ENCODE measurements at regions not wholly inside any gene's neighbourhood (a gene's known extent, or its start where the extent isn't known, plus 50 kb on each side); places are given as distances from the start of the nearest gene placed in this dataset.

DNA sequence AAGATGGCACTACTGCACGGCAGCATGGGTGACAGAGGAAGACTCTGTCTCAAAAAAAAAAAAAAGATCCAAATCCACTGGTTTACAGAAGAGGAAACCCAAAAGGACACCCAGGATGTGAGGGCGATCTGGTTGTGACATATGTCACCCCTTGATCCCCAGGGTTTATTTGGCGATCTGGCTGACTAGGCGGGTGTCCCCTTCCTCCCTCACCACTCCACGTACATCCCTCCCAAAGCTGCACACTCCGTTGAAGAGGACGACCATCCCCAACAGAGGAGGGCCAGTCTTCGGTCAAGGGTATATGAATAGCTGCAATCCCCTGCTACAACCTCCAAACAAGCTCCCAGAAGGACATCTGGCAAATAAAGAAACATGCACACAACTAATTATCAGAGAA is 111.6 kb downstream of the HTR5A start:
- no peak for DNase-seq (ENCODE audit: low read depth in 2 of 2)

DNA sequence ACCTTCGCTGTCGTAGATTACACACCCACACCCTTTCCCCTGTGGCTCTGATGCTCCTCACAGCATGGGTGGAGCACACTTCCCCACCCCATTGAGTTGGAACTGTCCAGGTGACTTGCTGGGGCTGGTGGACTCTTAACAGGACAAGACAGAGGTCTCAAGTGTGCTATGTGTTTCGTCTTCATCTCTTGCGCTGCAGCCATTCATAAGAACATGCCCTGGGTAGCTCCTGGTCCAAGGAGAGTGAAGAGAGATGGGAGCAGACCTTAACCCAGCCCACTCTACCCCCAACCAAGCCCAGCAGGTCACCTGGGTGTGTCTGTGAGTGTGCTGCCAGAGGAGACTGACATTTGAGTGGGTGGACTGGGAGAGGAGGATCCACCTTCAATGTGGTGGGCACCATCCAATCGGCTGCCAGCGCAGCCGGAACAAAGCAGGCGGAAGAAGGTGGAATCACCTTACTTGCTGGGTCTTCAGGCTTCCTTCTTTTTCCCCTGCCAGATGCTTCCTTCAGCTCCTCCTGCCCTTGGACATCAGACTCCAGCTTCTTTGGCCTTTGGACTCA is 112.4 kb downstream of the HTR5A start:
- no peak for DNase-seq (ENCODE audit: low read depth in 2 of 2)

DNA sequence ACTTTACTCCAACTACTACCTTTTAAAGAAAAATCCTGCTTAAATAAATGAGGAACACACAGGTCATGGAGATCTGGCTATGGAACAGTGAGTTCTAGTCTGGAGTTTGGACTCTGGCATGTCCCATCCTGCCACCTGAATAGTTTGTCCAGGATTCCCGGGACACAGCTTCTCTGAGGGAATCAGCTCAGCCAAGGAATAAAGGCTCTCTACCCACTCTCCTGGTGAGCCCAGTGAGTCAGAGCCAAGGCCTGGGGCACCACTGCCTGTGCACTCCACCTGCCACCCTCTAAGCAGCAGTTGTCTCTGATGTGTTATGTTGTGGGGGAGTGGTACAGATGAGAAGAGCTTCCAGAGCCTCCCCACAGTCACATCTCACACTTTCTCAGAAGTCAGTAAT is 113.5 kb downstream of the HTR5A start:
- no peak for DNase-seq (ENCODE audit: low read depth in 2 of 2)

DNA sequence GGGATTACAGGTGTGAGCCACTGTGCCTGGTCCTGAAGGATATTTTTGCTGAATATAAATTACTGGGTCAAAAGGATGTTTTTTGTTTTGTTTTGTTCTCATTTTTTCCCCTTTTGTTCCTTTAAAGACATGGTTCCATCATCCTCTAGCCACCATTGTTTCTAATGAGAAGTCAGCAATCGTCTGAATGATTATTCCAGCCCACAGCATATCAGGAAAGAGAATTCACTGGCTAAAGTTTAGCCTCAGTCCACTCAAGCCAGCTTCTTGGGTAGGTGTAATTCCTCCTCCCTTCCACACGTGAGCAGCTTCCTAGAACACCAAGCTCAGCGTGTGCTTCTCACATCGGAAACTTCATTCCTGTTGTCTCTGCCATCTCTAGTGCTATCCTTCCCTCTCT is 112.8 kb upstream of the INSIG1 start:
- DNase-seq (ENCODE audit: low read depth in 2 of 2), result no peak

DNA sequence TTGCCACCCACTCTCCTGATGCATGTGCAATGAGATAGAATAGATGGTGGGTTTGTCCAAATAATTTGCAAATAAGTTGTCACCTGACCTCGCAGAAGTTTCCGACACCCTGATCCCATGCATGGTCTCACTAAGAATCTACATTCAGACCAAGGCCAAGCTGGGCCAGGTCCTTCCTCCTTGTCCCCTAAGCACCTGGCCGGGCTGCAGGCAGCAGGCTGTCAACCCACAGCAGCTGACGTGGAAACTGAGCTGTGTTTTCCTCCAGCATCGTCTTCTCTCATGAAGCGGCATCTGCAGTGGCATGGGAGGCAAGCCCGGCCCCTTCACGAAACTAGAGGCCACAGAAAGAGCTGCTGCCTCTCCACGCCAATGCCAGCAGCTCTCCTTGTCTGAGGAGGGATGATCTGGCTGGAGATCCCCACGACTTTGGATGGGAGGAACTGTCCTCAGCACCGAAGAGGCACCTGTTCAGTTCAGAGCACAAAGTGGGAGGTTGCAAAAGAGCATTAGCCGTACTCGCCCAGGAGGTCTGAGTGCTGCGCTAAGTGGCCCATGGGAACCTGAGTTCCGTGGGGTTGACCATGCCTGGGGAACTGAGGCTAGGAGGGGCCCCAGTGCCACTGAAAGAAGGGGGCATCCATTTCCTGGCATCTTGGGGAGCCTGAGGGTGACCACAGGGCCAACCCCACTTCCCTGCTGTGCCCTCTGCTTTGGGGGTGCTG is 110.5 kb upstream of the INSIG1 start:
- no peak for DNase-seq (ENCODE audit: low read depth in 2 of 2)

DNA sequence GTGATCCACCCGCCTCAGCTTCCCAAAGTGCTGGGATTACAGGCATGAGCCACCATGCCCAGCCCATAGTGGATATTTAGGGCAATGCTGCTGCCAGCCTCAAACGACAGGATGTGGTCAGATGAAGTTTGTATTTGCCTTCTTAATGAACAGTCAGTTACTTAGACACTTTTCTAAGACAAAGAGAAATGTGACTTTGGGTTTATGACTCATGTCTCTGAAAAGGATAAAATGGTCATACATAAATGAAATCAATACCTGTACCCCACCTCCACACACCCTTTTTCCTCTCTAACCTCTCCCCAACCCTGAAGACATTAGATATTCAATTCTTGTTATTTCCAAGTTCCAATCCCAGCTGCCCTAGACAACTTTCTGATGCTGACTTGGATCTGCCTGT is 109.3 kb upstream of the INSIG1 start:
- no peak for DNase-seq (ENCODE audit: low read depth in 2 of 2)

DNA sequence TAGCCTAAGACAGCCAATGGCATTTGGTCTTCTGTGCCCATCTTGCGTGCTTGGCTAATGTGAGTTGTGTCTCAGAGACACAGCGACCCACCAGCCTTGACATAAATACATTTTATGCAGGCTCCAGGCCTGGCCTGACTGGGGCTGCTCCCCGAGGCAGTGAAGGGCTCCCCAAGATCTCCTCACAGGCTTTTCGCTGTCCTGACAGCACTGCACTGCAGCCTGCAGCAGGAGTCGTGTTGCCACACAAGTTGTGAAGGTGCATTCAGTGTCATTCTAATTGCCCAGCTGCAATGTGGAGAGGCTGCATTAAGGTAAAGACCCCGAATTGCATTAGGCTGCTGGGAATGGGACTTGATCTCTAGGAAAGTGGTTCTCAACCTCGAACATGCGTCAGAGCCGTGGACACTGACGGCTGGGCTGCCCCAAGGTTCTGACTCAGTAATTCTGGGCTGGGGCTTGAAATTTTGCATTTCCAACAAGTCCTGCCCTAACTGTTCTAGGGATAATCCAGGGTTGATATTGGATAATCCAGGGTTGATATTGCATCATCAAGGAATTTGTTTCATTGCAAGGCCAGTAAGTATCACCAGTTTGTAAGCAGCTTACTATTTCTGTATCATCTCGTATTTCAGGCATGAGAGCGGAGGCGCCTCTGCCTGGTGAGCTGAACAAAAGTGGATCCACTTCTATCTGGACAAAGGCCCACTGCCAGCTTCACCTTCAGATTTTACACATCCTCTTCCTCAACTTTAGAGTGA is 108.7 kb upstream of the INSIG1 start:
- no peak for DNase-seq (ENCODE audit: low read depth in 2 of 2)

DNA sequence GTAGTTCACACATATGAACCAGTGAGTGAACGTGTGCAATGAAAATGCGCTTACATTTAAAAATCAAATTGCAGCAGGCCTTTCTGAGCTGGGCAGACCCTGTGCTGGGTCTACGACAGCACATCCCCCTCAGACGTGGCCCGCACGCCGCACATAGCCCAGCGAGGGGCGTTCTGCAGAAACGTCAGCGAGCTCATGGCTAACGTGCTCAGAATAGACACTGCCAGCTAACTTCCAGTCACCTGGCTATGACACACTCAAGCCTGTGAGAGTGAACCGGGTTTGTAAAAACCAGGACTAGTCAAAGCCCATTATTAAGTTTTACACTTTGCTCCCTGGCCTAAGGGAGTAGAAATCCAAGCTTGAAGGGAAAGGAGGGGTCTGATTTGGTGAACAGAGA is 108.1 kb upstream of the INSIG1 start:
- DNase-seq (ENCODE audit: low read depth in 2 of 2), result no peak

DNA sequence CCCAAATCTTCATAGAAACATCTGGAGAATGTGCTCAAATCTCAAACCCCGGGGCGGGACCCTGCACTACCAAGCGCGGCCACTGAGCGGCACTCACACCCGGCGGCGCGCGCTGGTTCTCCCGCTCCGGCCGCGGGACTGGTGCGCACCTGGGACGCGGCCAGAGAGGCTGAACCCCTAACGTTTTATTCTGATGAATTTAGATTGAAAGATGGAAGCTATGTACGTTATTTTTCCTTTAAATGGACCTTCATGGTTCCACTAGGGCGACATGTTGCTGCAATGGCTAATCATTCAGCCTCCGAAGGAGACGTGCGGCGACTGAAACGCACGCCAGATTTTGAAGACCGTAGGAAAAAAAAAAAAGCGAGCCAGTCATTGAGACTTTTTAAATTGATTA is 107.0 kb upstream of the INSIG1 start:
- DNase-seq (ENCODE audit: low read depth in 2 of 2), result peak; percentile 62 to 67

DNA sequence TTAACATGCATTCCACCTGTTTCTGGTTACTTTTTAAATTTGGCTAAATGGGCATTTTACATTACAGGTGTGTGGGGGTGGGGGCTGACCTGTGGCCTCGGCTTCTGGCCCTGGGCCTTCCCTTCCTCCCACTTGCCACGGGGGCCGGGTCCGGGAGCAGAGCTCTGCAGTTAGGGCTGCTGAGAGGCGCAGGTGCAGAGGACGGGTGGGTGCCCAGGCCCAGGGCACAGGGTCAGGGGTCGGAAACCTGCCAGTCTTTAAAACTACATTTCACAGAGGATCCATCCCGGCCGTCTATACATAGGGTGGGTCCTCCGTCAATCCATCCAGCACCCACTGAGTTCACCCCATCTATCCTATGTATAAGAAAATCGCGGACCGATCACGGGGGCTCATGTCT is 106.5 kb upstream of the INSIG1 start:
- DNase-seq (ENCODE audit: low read depth in 2 of 2), result no peak

DNA sequence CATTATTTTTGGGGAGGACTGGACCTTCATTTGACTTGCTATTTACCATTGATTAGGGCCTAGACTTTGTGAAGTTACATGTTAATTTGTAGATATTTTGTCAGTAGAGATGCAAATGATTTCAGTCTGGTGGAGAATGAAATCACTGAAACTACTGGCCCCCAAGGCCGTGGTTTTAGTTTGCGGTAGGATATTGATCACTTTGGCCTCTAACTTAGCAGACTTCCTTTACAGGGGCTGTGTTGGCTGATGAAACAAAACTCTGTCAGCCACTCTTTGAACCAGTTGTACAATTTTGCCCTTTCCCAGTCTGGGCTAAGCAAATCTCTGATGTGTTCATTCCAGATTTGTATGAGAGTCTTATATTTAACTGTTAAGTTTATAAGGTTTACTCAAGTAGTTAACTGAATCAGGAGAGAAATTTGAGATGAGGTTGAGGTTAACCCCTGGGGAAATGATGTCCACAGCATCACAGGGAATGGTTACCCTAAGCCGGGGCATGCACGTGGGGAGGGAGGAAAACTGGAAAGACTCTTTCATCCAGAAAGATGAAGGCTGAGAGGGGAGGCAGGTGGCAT is 105.7 kb upstream of the INSIG1 start:
- DNase-seq (ENCODE audit: low read depth in 2 of 2), result no peak

DNA sequence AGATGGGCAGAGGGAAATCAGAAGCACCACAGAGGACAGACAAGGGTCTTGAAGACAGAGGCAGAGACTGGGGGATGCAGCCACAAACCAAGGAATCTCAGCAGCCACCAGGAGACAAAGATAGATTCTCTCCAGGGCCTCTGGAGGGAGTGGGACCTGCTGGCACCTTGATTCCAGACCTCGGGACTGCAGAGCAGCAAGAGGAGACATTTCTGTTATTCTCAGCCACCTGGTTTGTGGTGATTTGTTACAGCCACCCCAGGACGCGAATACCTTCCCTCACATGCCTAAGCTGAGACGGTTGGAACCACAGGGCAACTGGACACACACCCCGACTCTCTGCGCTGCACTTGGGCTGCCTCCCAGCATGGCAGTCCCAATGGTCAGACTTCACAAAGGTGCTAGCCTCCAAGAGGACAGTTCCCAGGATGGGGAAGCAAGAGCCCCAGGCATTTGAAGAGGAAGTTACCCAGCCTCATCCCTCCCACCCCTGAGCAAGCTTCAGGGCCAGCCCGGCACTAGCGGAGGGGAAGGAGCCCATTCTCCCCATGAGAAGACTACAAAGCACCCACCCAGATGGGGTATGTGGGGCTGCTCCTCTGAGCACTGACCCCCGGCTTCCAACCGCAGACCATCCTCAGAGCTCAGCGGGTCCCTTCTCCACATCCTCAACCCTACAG is 104.6 kb upstream of the INSIG1 start:
- no peak for DNase-seq (ENCODE audit: low read depth in 2 of 2)

DNA sequence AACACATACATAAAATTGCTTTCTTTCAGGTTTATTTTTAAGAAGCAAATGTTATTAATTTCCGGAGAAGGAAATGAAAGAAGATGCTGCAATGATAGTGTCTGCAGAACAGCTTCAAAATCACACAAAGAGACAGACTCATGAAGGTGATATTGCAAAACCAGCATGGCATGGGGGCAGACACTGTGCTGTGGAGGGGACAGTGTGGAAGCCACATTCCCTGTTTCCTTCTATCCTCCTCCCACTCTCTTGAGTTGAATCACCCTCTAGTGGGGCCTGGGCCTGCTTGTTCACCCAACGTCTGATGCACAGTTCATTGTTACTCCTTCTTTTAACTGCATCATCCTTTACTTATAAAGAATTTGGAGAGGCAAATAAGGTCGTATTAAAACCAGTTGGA is 104.0 kb upstream of the INSIG1 start:
- no peak for DNase-seq (ENCODE audit: low read depth in 2 of 2)

DNA sequence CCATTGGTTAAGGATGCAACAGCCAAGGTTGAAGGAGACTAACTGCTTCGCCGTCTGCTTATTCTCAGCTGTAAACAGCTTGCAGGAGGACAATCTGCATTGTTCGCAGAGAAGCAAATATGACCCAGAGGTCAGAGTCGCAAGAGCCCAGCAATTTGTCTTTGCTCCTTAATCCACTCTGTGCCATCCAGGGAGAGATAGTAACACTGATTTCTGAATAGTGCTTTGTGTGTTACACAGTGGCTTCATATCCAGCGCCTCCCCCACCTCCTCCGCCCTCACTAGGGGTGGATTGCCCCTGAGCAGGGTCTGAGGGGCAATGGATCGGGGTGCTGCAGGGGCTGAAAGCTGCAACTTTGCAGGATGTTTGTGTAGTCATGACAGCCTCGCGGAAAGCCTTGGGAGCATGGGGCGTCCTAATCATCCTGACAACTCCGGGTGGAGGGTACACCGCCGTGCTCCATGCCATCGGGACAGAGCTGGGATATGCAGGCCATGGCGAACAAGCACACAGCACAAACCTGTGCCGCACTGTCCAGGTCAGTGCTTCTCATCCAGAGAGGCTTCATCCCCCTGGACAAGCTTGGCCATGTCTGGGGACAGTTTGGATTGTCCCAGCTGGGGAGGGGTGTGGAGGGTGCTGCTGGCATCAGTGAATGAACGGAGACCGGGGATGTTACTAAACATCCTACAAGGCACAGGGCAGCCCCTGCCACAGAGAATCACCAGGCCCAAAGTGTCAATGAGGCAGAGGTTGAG is 103.1 kb upstream of the INSIG1 start:
- DNase-seq (ENCODE audit: low read depth in 2 of 2), result no peak

DNA sequence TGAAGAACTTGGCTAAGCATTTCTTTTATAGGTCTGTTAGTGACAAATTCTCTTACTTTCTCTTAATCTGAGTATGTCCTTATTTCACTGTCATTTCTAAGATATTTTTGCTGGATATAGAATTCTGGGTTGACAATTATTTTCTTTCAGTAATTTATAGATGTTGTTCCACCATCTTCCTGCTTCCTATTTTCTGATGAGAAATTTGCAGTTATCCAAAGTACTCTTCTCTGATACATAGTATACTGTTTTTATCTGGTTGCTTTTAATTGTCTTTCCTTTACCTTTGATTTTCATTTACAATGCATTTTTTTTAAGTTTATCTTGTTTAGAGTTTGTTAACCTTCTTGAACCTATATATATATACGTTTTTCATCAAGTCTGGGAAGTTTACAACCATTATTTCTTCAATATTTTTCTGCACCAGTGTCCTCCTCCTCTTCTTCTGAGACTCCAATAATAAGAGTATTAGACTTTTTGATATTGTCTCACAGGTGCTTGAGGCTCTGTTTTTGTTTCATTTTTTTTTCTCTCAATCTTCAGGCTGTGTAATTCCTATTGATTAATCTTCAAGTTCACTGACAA is 101.6 kb upstream of the INSIG1 start:
- no peak for DNase-seq (ENCODE audit: low read depth in 2 of 2)

DNA sequence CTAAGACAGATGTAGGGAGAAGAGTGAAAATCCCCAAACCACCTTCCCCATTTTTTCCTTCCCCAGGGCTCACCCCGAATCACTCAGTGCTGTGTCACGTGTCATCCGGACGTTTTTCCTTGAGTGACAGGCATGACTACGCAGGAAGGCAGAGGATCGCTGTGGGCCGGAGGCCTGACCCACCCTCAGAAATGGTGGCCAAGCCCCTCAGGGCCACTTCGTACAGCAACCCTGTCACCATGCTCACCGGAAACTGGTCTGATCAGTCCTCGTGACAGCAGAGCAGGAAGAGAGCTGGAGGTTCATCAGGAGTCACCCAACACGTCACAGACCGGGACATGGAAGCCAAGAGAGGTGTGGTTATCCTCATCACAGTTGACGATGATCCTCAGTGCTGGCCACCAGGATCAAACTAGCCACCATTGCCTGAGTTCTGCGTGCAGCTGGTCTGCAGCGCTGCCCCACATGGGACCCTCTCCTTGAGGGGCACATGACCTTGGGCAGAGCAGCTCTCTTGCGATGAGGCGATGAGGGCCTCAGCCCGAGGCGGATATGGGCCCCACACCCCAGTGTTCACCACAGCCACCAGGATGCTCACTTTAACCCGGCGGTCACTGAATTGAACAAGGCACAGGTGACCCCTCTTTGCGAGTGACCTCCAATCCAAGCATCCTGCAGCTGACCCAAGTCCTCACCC is 99.3 kb upstream of the INSIG1 start:
- no peak for DNase-seq (ENCODE audit: low read depth in 2 of 2)

DNA sequence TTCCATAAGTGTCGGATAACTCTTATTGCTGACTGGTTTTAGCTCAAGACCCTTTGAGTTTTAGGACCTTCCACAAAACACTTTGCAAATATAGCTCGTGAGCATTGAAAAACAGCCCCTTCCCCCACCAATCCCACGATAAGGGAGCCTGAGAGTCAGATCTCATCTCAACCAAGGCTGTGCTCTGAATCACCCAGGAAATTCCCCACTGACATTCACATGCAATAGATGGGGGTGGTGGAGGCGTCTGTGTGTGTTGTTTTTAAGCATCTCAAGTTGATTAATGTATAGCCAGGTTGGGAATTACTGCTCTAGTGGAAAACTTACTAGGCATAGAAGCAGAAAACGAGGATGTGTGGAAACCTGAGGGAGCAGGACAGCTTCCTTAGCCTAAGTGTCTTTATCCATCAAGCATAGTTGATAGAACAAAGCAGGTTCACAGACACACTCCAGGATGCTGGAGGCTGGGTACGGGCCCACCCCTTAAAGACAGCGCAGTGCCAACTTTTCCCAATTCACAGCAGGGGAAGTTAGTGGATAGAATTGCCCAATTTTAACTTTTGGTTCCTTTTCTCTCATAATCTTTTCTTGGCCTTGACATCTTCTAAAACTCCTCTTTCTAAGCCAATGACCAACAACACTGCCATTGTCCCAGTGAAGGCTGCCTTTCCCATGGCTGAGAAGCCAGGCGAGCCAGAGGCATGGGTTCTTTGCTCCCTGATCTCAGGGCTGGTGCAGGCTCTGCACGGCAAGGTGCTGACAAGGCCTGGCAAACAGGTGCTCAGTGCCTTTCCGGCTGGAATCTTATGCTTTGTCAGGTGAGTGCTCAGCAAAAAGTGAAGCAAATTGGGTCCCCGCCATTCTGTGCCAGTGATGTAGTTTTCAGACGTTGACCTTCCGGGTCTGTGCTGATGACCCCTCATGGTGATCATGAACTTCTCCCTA is 98.5 kb upstream of the INSIG1 start:
- peak in 1 of 2 donors; percentile 34 for DNase-seq (ENCODE audit: low read depth in 2 of 2)

DNA sequence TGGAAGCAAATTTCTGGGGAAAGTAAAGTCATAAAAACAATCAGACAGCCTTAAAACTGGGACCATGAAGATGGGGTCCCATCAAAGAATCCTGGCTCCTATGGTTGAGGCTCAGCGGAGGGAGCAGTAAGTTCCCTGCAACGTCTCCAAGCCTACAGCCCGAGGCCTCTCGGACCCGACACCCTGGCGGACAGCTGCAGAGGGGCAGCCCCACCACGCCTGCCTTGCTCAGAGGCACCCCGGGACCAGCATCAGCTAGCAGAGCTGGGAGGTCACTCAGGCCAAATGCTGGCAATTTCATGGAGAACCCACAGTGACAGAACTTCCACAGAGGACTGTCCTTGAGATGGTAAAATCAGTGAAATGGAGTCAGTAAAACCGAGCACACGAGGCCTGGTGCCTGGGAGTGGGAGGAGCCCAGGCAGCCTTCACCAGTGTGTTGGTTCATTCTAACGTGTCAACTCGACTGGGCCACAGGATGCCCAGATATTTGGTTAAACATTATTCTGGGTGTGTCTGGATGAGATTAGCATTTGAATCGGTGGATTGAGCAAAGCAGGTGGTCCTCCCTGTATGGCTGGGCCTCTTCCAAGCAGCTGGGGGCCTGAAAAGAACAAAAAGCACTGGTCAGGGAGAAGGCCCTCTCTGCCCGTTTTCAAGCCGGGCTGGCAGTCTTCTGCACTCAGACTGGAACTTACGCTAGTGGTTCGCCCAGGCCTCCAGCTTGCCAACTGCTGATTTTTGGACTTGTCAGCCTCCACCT is 96.2 kb upstream of the INSIG1 start:
- no peak for DNase-seq (ENCODE audit: low read depth in 2 of 2)
